Retinal pigment epithelial cell (primary cell): ENCODE measurements at regions not wholly inside any gene's neighbourhood (a gene's known extent, or its start where the extent isn't known, plus 50 kb on each side); places are given as distances from the start of the nearest gene placed in this dataset.
"Not testable (repeated sequence)": the region's sequence is repeated elsewhere in the genome, so short reads cannot be mapped to it uniquely, and the experiment has no call there.

Source experiments
- DNase-seq: peaks from one replicate; pipeline ENCODE4 v3.0.0-alpha.2; 2010; ENCODE audit warnings: low read depth
- H3K4me3 ChIP-seq: 2 replicates; pipeline ENCODE4 v1.5.1; 2011; ENCODE audit warnings: mild to moderate bottlenecking, low read length, control low read depth, moderate library complexity
- CTCF ChIP-seq: conservative IDR thresholded peaks from 2 replicates; pipeline ENCODE4 v1.5.1; 2011; ENCODE audit warnings: low read depth, low read length, control low read depth, inconsistent platforms

DNA sequence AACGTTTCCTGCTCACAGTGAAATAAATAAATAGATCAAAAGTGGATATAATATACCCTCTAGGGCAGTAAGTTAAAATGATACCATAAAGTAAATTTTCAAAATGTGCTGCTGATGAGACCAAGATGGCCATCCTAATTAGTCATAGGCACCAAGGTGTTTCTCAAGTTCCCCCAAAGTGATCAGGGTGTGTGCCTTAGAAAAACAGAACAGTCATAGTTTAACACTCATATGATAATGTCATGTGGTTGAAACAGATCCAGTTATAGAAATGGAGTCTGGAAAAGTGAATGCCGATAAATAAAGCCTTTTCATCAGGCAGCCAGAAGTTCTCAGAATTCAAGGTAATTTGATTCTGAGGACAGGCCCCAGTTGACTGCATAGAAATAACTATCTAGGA is 161.5 kb upstream of the CDKN2B start:
- DNase-seq: no peak
- H3K4me3 ChIP-seq: no peak overlapping the region
- TF ChIP-seq CTCF: no peak

- TF ChIP-seq CTCF: no peak
- H3K4me3 ChIP-seq: no peak overlapping the region
- DNase-seq: no peak
Measured at GRCh38 chr9:22170990-22171670, 162.0 kb upstream of the CDKN2B start.

DNA sequence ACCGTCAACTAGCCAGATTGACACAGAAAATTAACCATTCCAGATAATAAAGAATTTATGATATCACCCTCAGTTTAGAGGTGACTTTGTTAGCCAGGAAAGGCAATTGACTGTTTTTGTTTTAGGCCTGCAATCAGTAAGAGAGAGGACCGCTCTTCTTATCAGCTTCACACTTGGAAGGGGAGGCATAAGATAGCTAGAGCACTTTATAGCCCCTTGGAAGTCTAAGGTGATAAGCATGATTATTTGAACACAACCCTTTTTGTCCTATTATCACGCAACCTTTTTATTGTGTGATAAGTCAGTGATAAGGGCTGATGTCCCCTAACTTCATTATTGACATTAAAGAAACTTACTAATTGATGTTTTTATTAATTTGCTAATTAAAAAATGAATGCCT is 162.6 kb upstream of the CDKN2B start:
- no peak for DNase-seq
- H3K4me3 ChIP-seq: no peak overlapping the region
- TF ChIP-seq CTCF: no peak

DNA sequence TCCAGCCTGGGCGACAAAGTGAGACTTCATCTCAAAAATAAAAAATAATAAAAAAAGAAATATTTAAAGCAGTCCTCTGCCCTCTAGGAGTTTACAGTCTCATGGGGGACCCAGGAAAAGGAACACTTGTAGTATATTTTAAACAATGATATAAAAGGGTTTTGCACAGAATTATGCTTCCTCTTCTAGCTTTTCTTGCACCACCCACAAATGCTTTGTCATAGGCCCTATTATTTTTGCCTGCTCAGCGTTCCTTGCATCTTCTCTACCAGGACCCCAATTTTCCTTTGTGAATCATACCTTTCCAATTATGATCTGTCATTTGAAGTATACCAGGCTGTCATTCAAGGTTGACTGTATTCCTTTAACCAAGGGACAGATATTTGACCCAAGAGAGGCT is 164.8 kb upstream of the CDKN2B start:
- no peak for DNase-seq
- no peak overlapping the region for H3K4me3 ChIP-seq
- no peak for TF ChIP-seq CTCF

GRCh38 chr9:22175972-22176545 is 167.0 kb upstream of the CDKN2B start:
- DNase-seq: no peak
- no peak overlapping the region for H3K4me3 ChIP-seq
- no peak for TF ChIP-seq CTCF

GRCh38 chr9:22181021-22181420 is 171.9 kb upstream of the CDKN2B start:
- H3K4me3 ChIP-seq, DNase-seq: not testable (repeated sequence)

DNA sequence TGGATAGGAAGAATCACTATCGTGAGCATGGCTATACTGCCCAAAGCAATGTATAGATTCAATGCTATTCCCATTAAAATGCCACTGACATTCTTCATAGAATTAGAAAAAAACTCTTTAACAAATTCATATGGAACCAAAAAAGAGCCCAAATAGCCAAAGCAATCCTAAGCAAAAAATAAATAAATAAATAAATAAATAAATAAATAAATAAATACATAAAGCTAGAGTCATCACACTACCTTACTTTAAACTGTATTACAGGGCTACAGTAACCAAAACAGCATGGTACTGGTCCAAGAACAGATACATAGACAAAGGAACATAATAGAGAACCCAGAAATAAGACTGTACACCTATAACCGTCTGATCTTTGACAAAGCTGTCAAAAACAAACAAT is 180.4 kb upstream of the CDKN2B start:
- DNase-seq: no peak
- TF ChIP-seq CTCF: no peak
- H3K4me3 ChIP-seq: no peak overlapping the region

DNA sequence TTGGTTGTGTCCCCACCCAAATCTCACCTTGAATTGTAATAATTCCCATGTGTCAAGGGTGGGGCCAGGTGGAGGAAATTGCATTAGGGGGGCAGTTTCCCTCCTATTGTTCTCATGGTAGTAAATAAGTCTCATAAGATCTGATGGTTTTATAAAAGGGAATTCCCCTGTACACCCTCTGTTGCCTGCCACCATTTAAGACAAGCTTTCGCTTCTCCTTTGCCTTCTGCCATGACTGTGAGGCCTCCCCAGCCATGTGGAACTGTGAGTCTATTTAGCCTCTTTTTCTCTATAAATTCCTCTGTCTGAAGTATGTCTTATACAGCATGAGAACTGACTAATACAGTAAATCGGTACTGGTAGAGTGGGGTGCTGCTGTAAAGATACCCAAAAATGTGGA is 187.9 kb upstream of the CDKN2B start:
- H3K4me3 ChIP-seq, DNase-seq: not testable (repeated sequence)
